ENCODE measurements at regions not wholly inside any gene's neighbourhood (a gene's known extent, or its start where the extent isn't known, plus 50 kb on each side); places are given as distances from the start of the nearest gene placed in this dataset.
"Not testable (repeated sequence)": the region's sequence is repeated elsewhere in the genome, so short reads cannot be mapped to it uniquely, and the experiment has no call there.

DNA sequence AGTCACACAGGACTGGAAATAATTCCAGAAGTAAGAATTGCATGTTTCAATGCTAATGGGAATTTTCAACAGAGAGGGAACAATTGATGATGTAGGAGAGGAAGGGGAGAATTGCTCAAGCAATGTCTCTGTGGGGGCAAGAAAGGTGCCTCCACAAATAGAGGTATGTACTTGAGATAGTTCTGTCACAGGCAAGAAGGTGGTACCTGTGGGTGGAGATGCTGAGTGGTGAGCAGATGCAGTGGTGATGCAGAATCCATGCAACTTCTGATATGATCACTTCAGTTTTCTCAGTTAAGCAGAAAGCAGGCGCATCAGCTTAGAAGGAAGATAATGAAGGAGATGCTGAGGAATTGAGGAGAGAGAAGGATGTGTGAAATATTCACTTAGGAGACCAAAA lies 55.1 kb upstream of the SEC24B start:
- Mint-ChIP-seq H3K4me3 (ENCODE audit: low read depth) (no peak overlapping the region), H3K36me3 (ENCODE audit: low read depth) (no peaks in the 10 kb centered on the region), H3K27ac (no peak overlapping the region), H3K27me3 (ENCODE audit: low read depth) (peaks cover 18% of the 10 kb centered on the region), H3K9me3 (no peaks in the 10 kb centered on the region), H3K4me1 (ENCODE audit: low read depth) (peaks cover 2% of the 10 kb centered on the region)
- intact Hi-C loops (cut with micrococcal nuclease), result no loop called here
- DNase-seq (ENCODE audit: low spot score), result no peak

DNA sequence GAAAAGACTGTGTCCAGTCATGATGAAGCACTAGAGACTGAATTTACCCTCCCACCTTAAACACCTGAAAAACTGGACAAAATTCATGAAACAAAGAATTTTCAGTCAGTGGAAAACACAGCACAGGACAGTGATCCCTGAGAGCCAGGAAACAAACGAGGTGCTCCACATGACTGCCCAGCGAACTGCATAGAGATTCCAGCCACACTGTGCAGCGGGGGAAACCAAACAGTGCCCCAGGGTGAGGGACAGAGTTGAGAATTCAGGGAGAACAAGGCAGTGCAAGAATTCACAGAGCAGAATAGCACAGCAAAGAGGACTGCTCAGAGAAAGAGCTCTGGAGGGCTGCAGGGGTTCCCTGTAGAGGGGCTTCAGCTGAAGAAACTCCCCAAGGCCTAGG lies 55.5 kb upstream of the SEC24B start:
- H3K36me3 Mint-ChIP-seq (ENCODE audit: low read depth), result no peaks in the 10 kb centered on the region
- H3K4me1 Mint-ChIP-seq (ENCODE audit: low read depth), result peaks cover 2% of the 10 kb centered on the region
- no peak overlapping the region for H3K27ac Mint-ChIP-seq
- peaks cover 21% of the 10 kb centered on the region for H3K27me3 Mint-ChIP-seq (ENCODE audit: low read depth)
- DNase-seq (ENCODE audit: low spot score), result no peak
- no peaks in the 10 kb centered on the region for H3K9me3 Mint-ChIP-seq
- no peak overlapping the region for H3K4me3 Mint-ChIP-seq (ENCODE audit: low read depth)
- intact Hi-C loops (cut with micrococcal nuclease), result no loop called here

DNA sequence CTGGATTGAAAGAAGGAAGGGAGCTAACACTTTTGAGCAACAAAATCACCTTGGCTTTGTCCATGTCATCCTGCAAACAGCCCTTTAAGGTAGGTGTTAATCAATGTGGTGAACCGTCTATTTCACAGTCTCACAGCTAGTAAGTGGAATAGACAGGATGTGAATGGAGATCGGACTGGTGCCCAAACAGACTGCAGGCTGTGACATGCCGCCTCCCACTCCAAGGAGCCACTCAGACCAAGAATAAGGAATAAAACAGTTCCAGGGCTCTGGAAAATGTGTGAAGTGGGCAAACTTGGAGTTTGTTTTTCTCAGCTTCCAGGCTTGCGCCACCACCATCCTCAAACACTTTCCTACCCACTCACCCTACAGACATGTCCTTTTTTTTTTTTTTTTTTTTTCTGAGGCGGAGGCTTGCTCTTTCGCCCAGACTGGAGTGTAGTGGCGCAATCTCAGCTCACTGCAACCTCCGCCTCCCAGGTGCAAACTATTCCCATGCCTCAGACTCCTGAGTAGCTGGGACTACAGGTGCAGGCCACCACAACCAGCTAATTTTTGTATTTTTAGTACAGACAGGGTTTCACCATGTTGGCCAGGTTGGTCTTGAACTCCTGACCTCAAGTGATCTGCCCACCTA lies 57.7 kb upstream of the SEC24B start:
- no peaks in the 10 kb centered on the region for H3K9me3 Mint-ChIP-seq
- H3K27me3 Mint-ChIP-seq (ENCODE audit: low read depth), result peaks cover 30% of the 10 kb centered on the region
- no peak for DNase-seq (ENCODE audit: low spot score)
- H3K4me1 Mint-ChIP-seq (ENCODE audit: low read depth), result peaks cover 2% of the 10 kb centered on the region
- no peak overlapping the region for H3K4me3 Mint-ChIP-seq (ENCODE audit: low read depth)
- H3K36me3 Mint-ChIP-seq (ENCODE audit: low read depth), result no peaks in the 10 kb centered on the region
- no peak overlapping the region for H3K27ac Mint-ChIP-seq
- intact Hi-C loops (cut with micrococcal nuclease), result no loop called here

DNA sequence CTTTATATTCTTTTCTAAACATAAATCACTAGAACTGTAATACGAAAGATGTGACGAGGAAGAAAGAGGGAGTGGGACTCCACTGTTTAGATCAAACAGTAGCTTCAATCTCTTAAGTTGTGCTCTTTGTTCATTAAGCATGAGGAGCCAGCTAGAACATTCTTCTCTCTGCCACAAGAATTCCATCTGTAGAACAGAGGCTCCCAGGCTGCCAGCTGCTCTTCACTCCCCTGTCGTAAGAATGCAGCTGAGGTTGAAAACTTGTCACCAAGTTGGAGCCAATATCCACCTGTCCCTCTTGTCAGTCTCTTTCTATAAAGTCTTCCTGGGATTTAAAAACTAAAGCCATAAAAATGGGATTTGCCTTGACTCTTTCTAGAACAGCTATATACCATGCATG lies 65.0 kb upstream of the SEC24B start:
- Mint-ChIP-seq H3K27me3 (ENCODE audit: low read depth) (peaks cover 48% of the 10 kb centered on the region), H3K4me3 (ENCODE audit: low read depth) (no peak overlapping the region), H3K27ac (no peak overlapping the region), H3K4me1 (ENCODE audit: low read depth) (no peaks in the 10 kb centered on the region), H3K36me3 (ENCODE audit: low read depth) (no peaks in the 10 kb centered on the region), H3K9me3 (no peaks in the 10 kb centered on the region)
- intact Hi-C loops (cut with micrococcal nuclease), result no loop called here
- no peak for DNase-seq (ENCODE audit: low spot score)

DNA sequence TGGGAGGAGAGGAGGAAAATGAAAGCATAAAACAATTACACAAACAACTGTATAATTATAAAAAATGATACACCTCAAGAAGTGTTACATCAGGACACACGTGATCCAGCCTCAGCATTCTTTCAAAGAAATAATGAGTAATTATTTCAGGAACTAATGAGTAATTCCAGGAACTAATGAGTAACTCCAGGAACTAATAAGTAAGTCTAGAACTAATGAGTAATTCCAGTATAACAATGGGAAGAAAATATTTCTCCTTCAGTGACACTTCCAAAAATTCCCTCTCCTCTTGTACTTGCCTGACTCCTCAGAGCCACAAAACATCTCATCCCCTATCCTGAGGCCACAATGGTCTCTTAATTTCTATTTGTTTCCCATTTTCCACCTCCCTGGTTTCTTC lies 63.5 kb upstream of the COL25A1 start:
- intact Hi-C loops (cut with micrococcal nuclease), result no loop called here
- Mint-ChIP-seq H3K4me3 (ENCODE audit: low read depth) (no peak overlapping the region), H3K9me3 (no peaks in the 10 kb centered on the region), H3K36me3 (ENCODE audit: low read depth) (no peaks in the 10 kb centered on the region), H3K27me3 (ENCODE audit: low read depth) (peaks cover 37% of the 10 kb centered on the region), H3K4me1 (ENCODE audit: low read depth) (peaks cover 3% of the 10 kb centered on the region), H3K27ac (no peak overlapping the region)
- DNase-seq (ENCODE audit: low spot score), result no peak

DNA sequence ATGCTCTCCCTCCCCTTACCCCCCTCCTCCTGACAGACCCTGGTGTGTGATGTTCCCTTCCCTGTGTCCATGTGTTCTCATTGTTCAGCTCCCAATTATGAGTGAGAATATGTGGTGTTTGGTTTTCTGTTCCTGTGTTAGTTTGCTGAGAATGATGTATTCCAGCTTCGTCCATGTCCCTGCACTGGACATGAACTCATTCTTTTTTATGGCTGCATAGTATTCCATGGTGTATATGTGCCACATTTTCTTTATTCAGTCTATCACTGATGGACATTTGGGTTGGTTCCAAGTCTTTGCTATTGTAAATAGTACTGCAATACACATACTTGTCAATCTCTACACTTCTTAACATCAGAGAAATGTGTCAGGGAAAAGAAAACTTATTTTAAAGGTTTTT lies 62.8 kb upstream of the COL25A1 start:
- H3K36me3 Mint-ChIP-seq (ENCODE audit: low read depth); H3K4me1 Mint-ChIP-seq (ENCODE audit: low read depth); H3K27ac Mint-ChIP-seq; DNase-seq (ENCODE audit: low spot score); H3K9me3 Mint-ChIP-seq; intact Hi-C loops (cut with micrococcal nuclease); H3K4me3 Mint-ChIP-seq (ENCODE audit: low read depth): not testable (repeated sequence)
- H3K27me3 Mint-ChIP-seq (ENCODE audit: low read depth), result peaks cover 39% of the 10 kb centered on the region

DNA sequence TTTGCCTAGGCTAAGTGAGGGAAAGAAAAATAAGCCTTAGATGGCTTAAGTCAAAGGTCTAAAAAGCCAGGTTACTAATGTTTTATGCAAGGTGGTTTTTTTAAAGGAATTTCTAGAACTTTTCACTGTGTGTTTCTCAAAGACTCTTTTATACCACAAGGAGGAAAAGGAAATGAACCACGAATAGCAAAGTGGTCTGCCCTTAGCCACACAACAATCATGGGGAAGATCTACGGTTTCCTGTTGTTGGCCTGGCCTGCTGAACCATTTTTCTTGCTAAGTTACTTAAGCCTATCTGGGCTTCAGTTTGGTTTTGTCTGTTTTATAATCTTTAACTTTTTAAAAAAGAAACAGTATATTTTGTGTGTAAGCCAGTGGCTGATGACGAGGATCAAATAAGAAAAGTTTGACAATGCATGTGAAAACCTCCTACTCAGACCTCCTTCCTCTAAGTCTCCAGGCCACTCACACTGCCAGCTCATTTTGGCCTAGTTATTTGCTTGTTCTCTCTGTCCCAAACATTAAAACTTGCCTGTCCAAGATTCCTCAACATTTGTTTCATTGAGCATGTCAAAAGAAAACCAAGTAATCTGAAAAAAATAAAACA lies 56.7 kb upstream of the COL25A1 start:
- peak; percentile 52 for DNase-seq (ENCODE audit: low spot score)
- H3K36me3 Mint-ChIP-seq (ENCODE audit: low read depth), result peaks cover 9% of the 10 kb centered on the region
- peak overlapping the region; percentile 80 for H3K27ac Mint-ChIP-seq
- peak overlapping the region; percentile 14 for H3K4me3 Mint-ChIP-seq (ENCODE audit: low read depth)
- H3K9me3 Mint-ChIP-seq, result no peaks in the 10 kb centered on the region
- intact Hi-C loops (cut with micrococcal nuclease), result loop anchor here (2.0 to 5.0 kb wide), 3 partner anchors 57 to 508 kb away; partner anchors contain the start of gene COL25A1
- peaks cover 37% of the 10 kb centered on the region for H3K4me1 Mint-ChIP-seq (ENCODE audit: low read depth)
- H3K27me3 Mint-ChIP-seq (ENCODE audit: low read depth), result peaks cover 31% of the 10 kb centered on the region

DNA sequence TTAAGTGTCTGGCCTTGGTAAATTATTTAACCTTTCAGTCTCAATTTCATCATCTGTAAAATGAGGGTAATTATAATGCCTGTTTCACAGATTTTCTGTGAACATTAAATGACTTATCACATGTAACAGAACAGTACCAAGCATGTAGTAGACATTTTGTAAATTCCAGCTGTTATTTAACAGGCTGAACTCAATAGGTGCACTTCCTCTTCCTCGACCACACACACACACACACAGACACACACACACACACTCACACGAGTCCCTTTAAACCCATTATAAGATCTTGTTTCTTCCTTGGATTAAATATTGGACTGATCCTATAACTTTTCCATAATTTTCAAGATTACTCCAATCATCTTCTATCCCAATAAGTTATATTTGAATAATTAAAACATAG lies 53.4 kb upstream of the COL25A1 start:
- intact Hi-C loops (cut with micrococcal nuclease), result loop anchor here (5.0 kb wide), 1 partner anchor 54 kb away; the partner anchor contains the start of gene COL25A1
- Mint-ChIP-seq H3K27ac (no peak overlapping the region), H3K4me1 (ENCODE audit: low read depth) (peaks cover 32% of the 10 kb centered on the region), H3K36me3 (ENCODE audit: low read depth) (peaks cover 9% of the 10 kb centered on the region), H3K9me3 (no peaks in the 10 kb centered on the region), H3K27me3 (ENCODE audit: low read depth) (peaks cover 36% of the 10 kb centered on the region), H3K4me3 (ENCODE audit: low read depth) (no peak overlapping the region)
- DNase-seq (ENCODE audit: low spot score), result no peak

DNA sequence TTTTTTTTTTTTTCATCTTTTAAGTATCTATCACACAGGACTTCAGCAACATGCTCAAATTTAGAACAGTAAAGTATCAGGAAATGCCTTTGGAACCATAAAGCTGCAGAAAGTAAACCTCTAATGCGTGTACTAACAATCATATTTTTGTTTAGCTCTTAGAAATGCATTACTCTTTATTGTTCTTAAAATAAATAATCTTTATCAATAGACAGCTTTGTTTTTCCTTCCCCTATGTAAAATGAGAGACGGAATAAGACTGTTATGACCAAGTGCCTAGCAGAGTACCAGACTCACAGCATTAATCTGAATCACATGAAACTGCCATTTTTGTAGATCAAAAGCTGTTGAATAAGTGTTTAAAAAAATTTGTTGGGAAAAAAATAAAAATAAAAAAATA lies 50.5 kb upstream of the COL25A1 start:
- H3K36me3 Mint-ChIP-seq (ENCODE audit: low read depth), result no peaks in the 10 kb centered on the region
- peaks cover 11% of the 10 kb centered on the region for H3K4me1 Mint-ChIP-seq (ENCODE audit: low read depth)
- H3K9me3 Mint-ChIP-seq, result no peaks in the 10 kb centered on the region
- H3K27me3 Mint-ChIP-seq (ENCODE audit: low read depth), result peaks cover 54% of the 10 kb centered on the region
- H3K27ac Mint-ChIP-seq, result no peak overlapping the region
- intact Hi-C loops (cut with micrococcal nuclease), result no loop called here
- H3K4me3 Mint-ChIP-seq (ENCODE audit: low read depth), result no peak overlapping the region
- no peak for DNase-seq (ENCODE audit: low spot score)

All from activated T-helper 2 cell treated with anti-CD3 and anti-CD28 coated beads, Interferon-gamma antibody, Interleukin-2, Interleukin-4, amounts not matched to agents 10 μg/mL and 5 μg/mL and 100 μg/mL, durations not matched to agents 14 hours and 24 hours and 36 hours (primary cell).